Pancreas (tissue), 10 donors: ENCODE measurements at regions not wholly inside any gene's neighbourhood (a gene's known extent, or its start where the extent isn't known, plus 50 kb on each side); places are given as distances from the start of the nearest gene placed in this dataset.

Source experiments
- ATAC-seq, 4 donors: fragments of 200-7000 bp; cut with Tn5 transposase; one replicate each; pipeline versions ENCODE4 v1.8.0 to v1.9.1; 2020; ENCODE audit warnings: mild to moderate bottlenecking in 4 of 4, moderate library complexity in 4 of 4
- DNase-seq, 6 donors: peaks; one replicate each; pipeline ENCODE4 v3.0.0-alpha.2; 2020
- FAIRE-seq: peaks from 2 replicates; lab custom pipeline; 2012; peaks lifted over from hg19 to GRCh38; lab: Jason Lieb, UNC
- H3K27ac ChIP-seq, 4 donors: fragments of 200-600 bp; sonication (generic); 1 replicate in 3 of 4; 2 replicates in 1 of 4; pipeline versions ENCODE4 v1.5.0 to v1.8.0; 2020
- H3K27me3 ChIP-seq, 4 donors: fragments of 200-600 bp; one replicate each; pipeline ENCODE4 v1.8.0; 2021
- H3K36me3 ChIP-seq, 3 donors: fragments of 200-600 bp; sonication (generic) in 1 of 3; one replicate each; pipeline versions ENCODE4 v1.5.0 to v1.8.0; 2020 to 2021
- H3K4me1 ChIP-seq, 3 donors: fragments of 200-600 bp; one replicate each; pipeline ENCODE4 v1.8.0; 2021
- H3K4me3 ChIP-seq, 4 donors: fragments of 200-600 bp; sonication (generic) in 2 of 4; one replicate each; pipeline versions ENCODE4 v1.5.0 to v1.8.0; 2020 to 2021
- H3K9me3 ChIP-seq, 4 donors: fragments of 200-600 bp; one replicate each; pipeline ENCODE4 v1.8.0; 2021
- WGBS, 2 donors: extraction: QIAGEN DNeasy Blood & Tissue Kit; methylation state at CpG; one replicate each; pipeline ENCODE4 v1.1.7; 2013; 5-methylcytosine and 5-hydroxymethylcytosine counted together
- intact Hi-C, 3 donors: fragments of 100-400 bp; cut with DNase I; formaldehyde crosslinking; loops; one replicate each; pipeline versions ENCODE4 v1.11.1 to v1.14.2; 2022
- TF ChIP-seq, protein P1 (sequence below), 4 donors: fragments of 200-600 bp; sonication (generic) in 3 of 4; IDR thresholded peaks; one replicate each; pipeline versions ENCODE4 v1.5.0 to v1.8.0; 2021; ENCODE audit warnings: antibody characterized with exemption in 4 of 4
- donor health status: healthy with polysubstance abuse.
- donor health status: DM: no; HTN: no; CAD: no; lungs with moderate emphysema.
- donor health status: DM: no; HTN: no; CAD: no.
- donor health status: control.
- donor health status: control.
- donor health status: Bipolar disorder and iron deficiency.
- donor health status: DM: yes; HTN: yes; CAD: no.
- donor health status: DM: no; HTN: no; CAD: no.
- donor health status: DM: no; HTN: no; CAD: no.
- donor health status: DM: yes; HTN: yes; CAD: no.

DNA sequence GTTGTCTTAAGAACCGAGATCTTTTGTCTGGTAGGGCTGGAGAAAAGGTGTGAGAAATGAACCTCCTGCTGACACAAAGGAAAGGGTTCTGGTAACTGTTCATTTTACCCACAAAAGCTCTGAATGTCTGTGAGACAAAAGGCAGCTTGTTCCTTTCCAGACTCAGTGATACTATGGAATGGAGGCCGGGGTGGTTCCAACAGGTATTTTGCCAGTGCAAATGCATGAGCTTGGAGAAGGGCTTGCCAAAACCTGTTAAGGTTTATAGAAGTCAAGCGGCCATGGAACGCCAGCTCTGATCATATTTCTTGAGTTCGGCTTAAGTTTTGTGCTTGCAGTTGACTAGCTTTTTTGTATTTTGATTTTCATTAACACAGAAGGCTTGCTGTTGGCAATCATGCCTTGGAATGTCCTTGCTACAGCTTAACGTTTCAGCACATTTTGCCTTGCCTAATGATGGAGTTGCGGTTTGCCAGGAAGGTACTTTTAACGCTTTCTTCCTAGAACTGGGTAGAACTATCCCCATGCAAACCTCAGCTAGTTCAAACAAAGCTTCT is 328.6 kb downstream of the PIK3R1 start:
- no peak overlapping the region for H3K27ac ChIP-seq
- no peaks in the 10 kb centered on the region for H3K4me1 ChIP-seq
- no peaks in the 10 kb centered on the region for H3K9me3 ChIP-seq
- WGBS, 2 donors, result 80 to 86% methylated on average over 8 of the region's 8 CpGs
- DNase-seq, result no peak
- H3K4me3 ChIP-seq, result no peak overlapping the region
- H3K27me3 ChIP-seq, result no peaks in the 10 kb centered on the region
- no peak for ATAC-seq
- no peaks in the 10 kb centered on the region for H3K36me3 ChIP-seq
- TF ChIP-seq, protein P1, sequence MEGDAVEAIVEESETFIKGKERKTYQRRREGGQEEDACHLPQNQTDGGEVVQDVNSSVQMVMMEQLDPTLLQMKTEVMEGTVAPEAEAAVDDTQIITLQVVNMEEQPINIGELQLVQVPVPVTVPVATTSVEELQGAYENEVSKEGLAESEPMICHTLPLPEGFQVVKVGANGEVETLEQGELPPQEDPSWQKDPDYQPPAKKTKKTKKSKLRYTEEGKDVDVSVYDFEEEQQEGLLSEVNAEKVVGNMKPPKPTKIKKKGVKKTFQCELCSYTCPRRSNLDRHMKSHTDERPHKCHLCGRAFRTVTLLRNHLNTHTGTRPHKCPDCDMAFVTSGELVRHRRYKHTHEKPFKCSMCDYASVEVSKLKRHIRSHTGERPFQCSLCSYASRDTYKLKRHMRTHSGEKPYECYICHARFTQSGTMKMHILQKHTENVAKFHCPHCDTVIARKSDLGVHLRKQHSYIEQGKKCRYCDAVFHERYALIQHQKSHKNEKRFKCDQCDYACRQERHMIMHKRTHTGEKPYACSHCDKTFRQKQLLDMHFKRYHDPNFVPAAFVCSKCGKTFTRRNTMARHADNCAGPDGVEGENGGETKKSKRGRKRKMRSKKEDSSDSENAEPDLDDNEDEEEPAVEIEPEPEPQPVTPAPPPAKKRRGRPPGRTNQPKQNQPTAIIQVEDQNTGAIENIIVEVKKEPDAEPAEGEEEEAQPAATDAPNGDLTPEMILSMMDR (IDR thresholded peaks at IDR 0.05), result no peak
- FAIRE-seq, result no peak
- intact Hi-C loops, result no loop called here

DNA sequence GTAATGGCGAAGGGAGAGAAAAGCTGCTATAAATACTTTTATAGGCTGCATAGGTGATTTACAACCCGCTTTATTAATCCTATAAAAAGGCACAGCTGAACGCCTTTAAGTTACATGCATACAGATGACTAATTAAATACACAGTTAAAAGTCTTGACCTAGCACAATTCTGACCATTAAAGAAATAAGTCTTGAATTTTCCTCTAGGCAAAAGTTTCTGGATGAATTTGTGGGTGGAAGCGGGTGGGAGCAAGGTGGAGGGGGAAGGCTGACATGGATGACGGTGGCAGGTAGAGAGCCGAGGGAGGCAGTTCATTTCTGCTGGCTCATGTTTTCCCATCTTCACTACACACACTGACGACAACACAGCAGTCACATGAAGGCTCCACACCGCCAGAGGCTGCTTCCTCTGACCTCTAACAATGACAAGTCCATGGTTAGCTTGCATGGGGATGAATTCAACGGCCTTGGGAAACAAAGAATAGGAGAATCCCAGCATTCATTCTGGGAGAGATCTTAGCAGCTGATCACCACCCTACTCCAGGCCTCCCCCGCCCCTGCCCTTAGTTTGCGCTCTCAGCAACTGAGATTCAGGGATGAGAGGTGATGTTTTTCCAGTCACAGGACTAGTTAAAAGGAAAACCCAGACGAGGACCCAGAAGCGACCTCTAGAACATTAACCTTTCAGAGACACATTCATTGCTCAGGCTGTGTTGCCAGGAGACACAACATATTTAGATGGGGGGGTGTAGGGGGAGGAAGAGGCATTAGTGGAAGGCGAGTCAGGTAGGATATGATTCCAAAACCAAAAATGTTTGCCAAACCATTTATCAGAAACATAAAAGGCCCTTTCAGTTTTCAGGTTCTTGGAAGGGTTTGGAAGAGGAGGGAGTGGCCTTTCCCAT is 329.3 kb downstream of the PIK3R1 start:
- H3K4me3 ChIP-seq, result no peak overlapping the region
- H3K27ac ChIP-seq, result no peak overlapping the region

DNA sequence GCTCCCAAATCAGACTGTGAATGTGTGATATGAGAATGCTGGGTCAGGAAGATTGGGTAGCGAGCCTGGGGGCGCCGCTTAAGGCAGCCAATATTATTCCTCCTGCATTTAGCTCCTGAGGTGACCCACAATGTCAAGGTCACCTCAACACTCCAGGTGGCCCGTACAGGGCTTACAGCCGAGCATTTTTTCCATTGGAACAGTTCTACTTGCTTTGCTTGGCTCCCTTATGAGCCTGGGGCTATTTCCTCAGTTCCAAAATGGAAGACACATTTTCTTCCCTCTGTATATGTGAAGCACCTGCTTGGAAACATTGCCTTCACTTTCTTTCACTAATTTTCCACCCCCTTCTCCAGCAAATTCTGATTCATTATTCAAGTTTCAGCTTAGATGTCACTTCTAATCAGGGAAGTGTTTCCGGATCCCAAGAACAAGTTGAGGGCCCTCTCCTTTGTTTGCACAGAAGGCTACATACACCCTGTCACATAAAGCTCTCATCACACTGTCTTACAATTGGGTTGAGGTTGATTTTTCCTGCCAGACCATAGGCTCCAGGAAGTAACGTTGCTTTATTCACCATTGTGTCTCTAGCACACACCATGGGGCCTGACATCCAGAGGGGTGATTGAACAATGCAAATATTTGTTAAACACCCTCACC is 330.2 kb downstream of the PIK3R1 start:
- Histone ChIP-seq H3K27me3 (no peaks in the 10 kb centered on the region), H3K4me3 (no peak overlapping the region), H3K4me1 (no peaks in the 10 kb centered on the region), H3K9me3 (no peaks in the 10 kb centered on the region), H3K27ac (no peak overlapping the region), H3K36me3 (no peaks in the 10 kb centered on the region)
- ATAC-seq (no peak), FAIRE-seq (no peak), DNase-seq (no peak)
- intact Hi-C loops, result no loop called here
- TF ChIP-seq, protein P1 (IDR thresholded peaks at IDR 0.05), result no peak
- 70 to 74% methylated on average over 7 of the region's 7 CpGs for WGBS, 2 donors

More for the DNA sequence above, 329.3 kb downstream of the PIK3R1 start:
- FAIRE-seq (no peak), DNase-seq (peak in 1 of 6 donors; percentile 21), ATAC-seq (peak in 2 of 4 donors; percentile 57 to 71)
- intact Hi-C loops, result no loop called here
- 80 to 81% methylated on average over 14 of the region's 14 CpGs for WGBS, 2 donors
- TF ChIP-seq, protein P1 (IDR thresholded peaks at IDR 0.05), result no peak
- Histone ChIP-seq H3K4me1 (no peaks in the 10 kb centered on the region), H3K36me3 (no peaks in the 10 kb centered on the region), H3K9me3 (no peaks in the 10 kb centered on the region), H3K27me3 (no peaks in the 10 kb centered on the region)

DNA sequence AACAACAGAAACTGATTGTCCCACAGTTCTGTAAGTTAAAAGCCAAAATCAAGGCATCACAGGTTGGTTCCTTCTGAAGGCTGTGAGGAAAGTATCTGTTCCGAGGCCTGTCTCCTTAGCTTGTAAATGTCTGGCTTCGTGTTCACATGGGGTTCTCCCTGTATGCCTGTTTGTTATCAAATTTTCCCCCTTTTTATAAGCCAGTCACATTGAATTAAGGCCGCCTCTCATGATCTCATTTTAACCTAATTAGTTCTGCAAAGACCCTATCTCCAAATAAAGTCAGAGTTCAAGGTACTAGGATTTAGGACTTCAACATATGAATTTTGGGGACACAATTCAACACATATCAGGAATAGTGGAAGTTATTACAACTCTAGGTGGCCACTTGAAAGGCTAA is 331.5 kb downstream of the PIK3R1 start:
- no peaks in the 10 kb centered on the region for H3K4me1 ChIP-seq
- no peak for ATAC-seq
- H3K4me3 ChIP-seq, result no peak overlapping the region
- no peaks in the 10 kb centered on the region for H3K36me3 ChIP-seq
- TF ChIP-seq, protein P1 (IDR thresholded peaks at IDR 0.05), result no peak
- no peaks in the 10 kb centered on the region for H3K9me3 ChIP-seq
- intact Hi-C loops, result no loop called here
- H3K27me3 ChIP-seq, result no peaks in the 10 kb centered on the region
- no peak overlapping the region for H3K27ac ChIP-seq
- no peak for DNase-seq
- 85 to 90% methylated on average over 3 of the region's 3 CpGs for WGBS, 2 donors
- no peak for FAIRE-seq
